ELR (cell line): ENCODE measurements at regions not wholly inside any gene's neighbourhood (a gene's known extent, or its start where the extent isn't known, plus 50 kb on each side); places are given as distances from the start of the nearest gene placed in this dataset.
"Not testable (repeated sequence)": the region's sequence is repeated elsewhere in the genome, so short reads cannot be mapped to it uniquely, and the experiment has no call there.

Experiments
- DNase-seq: peaks from one replicate; pipeline ENCODE4 v3.0.0-alpha.2; 2015; ENCODE audit warnings: low read depth

- no peak for DNase-seq
These were observed 1520.7 kb downstream of the BRD1 start for GRCh38 chr22:48306785-48307510.

GRCh38 chr22:48306284-48306683 is 1521.4 kb downstream of the BRD1 start:
- no peak for DNase-seq

- no peak for DNase-seq
These were observed 1521.9 kb downstream of the BRD1 start for GRCh38 chr22:48305726-48306235.

GRCh38 chr22:48303369-48303725 is 1524.3 kb downstream of the BRD1 start:
- DNase-seq, result no peak

GRCh38 chr22:48302657-48303368 is 1524.9 kb downstream of the BRD1 start:
- no peak for DNase-seq

- DNase-seq, result no peak
These were observed 1525.8 kb downstream of the BRD1 start for GRCh38 chr22:48301908-48302307.

GRCh38 chr22:48301421-48301820 is 1526.3 kb downstream of the BRD1 start:
- DNase-seq, result no peak

GRCh38 chr22:48300877-48301276 is 1526.8 kb downstream of the BRD1 start:
- no peak for DNase-seq

- DNase-seq, result no peak
These were observed 1527.9 kb downstream of the BRD1 start for GRCh38 chr22:48299801-48300200.

- DNase-seq, result no peak
These were observed 1528.5 kb downstream of the BRD1 start for GRCh38 chr22:48299124-48299523.

GRCh38 chr22:48297296-48297695 is 1530.4 kb downstream of the BRD1 start:
- DNase-seq, result no peak

GRCh38 chr22:48289954-48290353 is 1527.5 kb downstream of the TBC1D22A start:
- not testable (repeated sequence) for DNase-seq

- DNase-seq, result no peak
These were observed 1526.0 kb downstream of the TBC1D22A start for GRCh38 chr22:48288376-48288940.

GRCh38 chr22:48287031-48287430 is 1524.6 kb downstream of the TBC1D22A start:
- no peak for DNase-seq

GRCh38 chr22:48284671-48285070 is 1522.2 kb downstream of the TBC1D22A start:
- DNase-seq, result no peak

- no peak for DNase-seq
These were observed 1520.4 kb downstream of the TBC1D22A start for GRCh38 chr22:48282804-48283203.

GRCh38 chr22:48279461-48279756 is 1517.0 kb downstream of the TBC1D22A start:
- DNase-seq, result no peak

- DNase-seq, result no peak
These were observed 1516.4 kb downstream of the TBC1D22A start for GRCh38 chr22:48278620-48279460.

GRCh38 chr22:48277868-48278581 is 1515.6 kb downstream of the TBC1D22A start:
- no peak for DNase-seq

- no peak for DNase-seq
These were observed 1514.8 kb downstream of the TBC1D22A start for GRCh38 chr22:48276994-48277867.

GRCh38 chr22:48275412-48275811 is 1513.0 kb downstream of the TBC1D22A start:
- no peak for DNase-seq
